NCI-H146 treated with DMSO at 0.1 percent for 48 hours (cell line): ENCODE measurements at regions not wholly inside any gene's neighbourhood (a gene's known extent, or its start where the extent isn't known, plus 50 kb on each side); places are given as distances from the start of the nearest gene placed in this dataset.
"Not testable (repeated sequence)": the region's sequence is repeated elsewhere in the genome, so short reads cannot be mapped to it uniquely, and the experiment has no call there.

Experiments used
- DNase-seq: peaks from one replicate; lab custom pipeline; 2025; ENCODE audit not compliant: unreplicated experiment; lab: John Stamatoyannopoulos, UW

GRCh38 chr2:203585516-203585915 lies 50.4 kb upstream of the RAPH1 start:
- no peak for DNase-seq

- DNase-seq, result no peak
Measured at GRCh38 chr2:203586206-203586605, 51.1 kb upstream of the RAPH1 start.

GRCh38 chr2:203586696-203587095 lies 51.6 kb upstream of the RAPH1 start:
- DNase-seq, result no peak

GRCh38 chr2:203590496-203590895 lies 55.4 kb upstream of the RAPH1 start:
- DNase-seq, result no peak

GRCh38 chr2:203591642-203592041 lies 56.5 kb upstream of the RAPH1 start:
- DNase-seq, result no peak

- no peak for DNase-seq
Measured at GRCh38 chr2:203592470-203592869, 57.4 kb upstream of the RAPH1 start.

- no peak for DNase-seq
Measured at GRCh38 chr2:203594541-203594940, 59.4 kb upstream of the RAPH1 start.

GRCh38 chr2:203596183-203596582 lies 61.1 kb upstream of the RAPH1 start:
- no peak for DNase-seq

GRCh38 chr2:203599509-203599908 lies 64.4 kb upstream of the RAPH1 start:
- no peak for DNase-seq

GRCh38 chr2:203600286-203600685 lies 65.2 kb upstream of the RAPH1 start:
- DNase-seq, result no peak

- no peak for DNase-seq
Measured at GRCh38 chr2:203603456-203604389, 68.6 kb upstream of the RAPH1 start.

- DNase-seq, result no peak
Measured at GRCh38 chr2:203605302-203605701, 70.2 kb upstream of the RAPH1 start.

- no peak for DNase-seq
Measured at GRCh38 chr2:203606051-203606450, 71.0 kb upstream of the RAPH1 start.

- no peak for DNase-seq
Measured at GRCh38 chr2:203610558-203610957, 75.5 kb upstream of the RAPH1 start.

- no peak for DNase-seq
Measured at GRCh38 chr2:203612246-203612645, 77.1 kb upstream of the RAPH1 start.

GRCh38 chr2:203619267-203619878 lies 84.3 kb upstream of the RAPH1 start:
- no peak for DNase-seq

- no peak for DNase-seq
Measured at GRCh38 chr2:203621981-203622515, 84.4 kb upstream of the CD28 start.

- no peak for DNase-seq
Measured at GRCh38 chr2:203623096-203623495, 83.3 kb upstream of the CD28 start.

- DNase-seq, result no peak
Measured at GRCh38 chr2:203623661-203624060, 82.8 kb upstream of the CD28 start.

- no peak for DNase-seq
Measured at GRCh38 chr2:203625701-203626100, 80.7 kb upstream of the CD28 start.

- DNase-seq, result not testable (repeated sequence)
Measured at GRCh38 chr2:203626247-203626646, 80.2 kb upstream of the CD28 start.
